Smooth muscle cell (in vitro differentiated cells): ENCODE measurements at regions not wholly inside any gene's neighbourhood (a gene's known extent, or its start where the extent isn't known, plus 50 kb on each side); places are given as distances from the start of the nearest gene placed in this dataset. TPM values are rescaled to one million over a fixed set of nuclear protein-coding genes. Genes with fewer than 3 reads are reported as not detected.

ENCODE experiments used
- DNase-seq: peaks from one replicate; lab custom pipeline; 2025; ENCODE audit not compliant: unreplicated experiment; lab: John Stamatoyannopoulos, UW
- H2AFZ ChIP-seq: fragments of 200-600 bp; sonication (generic); 2 replicates; pipeline ENCODE4 v1.6.0; 2016; ENCODE audit warnings: antibody characterized with exemption, low read depth, mild to moderate bottlenecking
- H3F3A ChIP-seq: fragments of 200-600 bp; sonication (generic); 2 replicates; pipeline ENCODE4 v1.6.0; 2017; ENCODE audit warnings: antibody characterized with exemption, low read depth
- H3K27ac ChIP-seq: fragments of 200-600 bp; sonication (generic); 2 replicates; pipeline ENCODE4 v1.5.1; 2016; ENCODE audit warnings: low read depth, mild to moderate bottlenecking
- H3K27me3 ChIP-seq: fragments of 200-600 bp; sonication (generic); 2 replicates; pipeline ENCODE4 v1.6.1; 2016; ENCODE audit warnings: low read depth, mild to moderate bottlenecking
- H3K36me3 ChIP-seq: fragments of 200-600 bp; sonication (generic); 2 replicates; pipeline ENCODE4 v1.5.1; 2016; ENCODE audit warnings: low read depth
- H3K4me1 ChIP-seq: fragments of 200-600 bp; sonication (generic); 2 replicates; pipeline ENCODE4 v1.5.1; 2016; ENCODE audit warnings: low read depth
- H3K4me2 ChIP-seq: fragments of 200-600 bp; sonication (generic); 2 replicates; pipeline ENCODE4 v1.6.0; 2016; ENCODE audit warnings: mild to moderate bottlenecking
- H3K4me3 ChIP-seq: fragments of 200-600 bp; sonication (generic); 2 replicates; pipeline ENCODE4 v1.5.1; 2016; ENCODE audit warnings: mild to moderate bottlenecking
- H3K79me2 ChIP-seq: fragments of 200-600 bp; sonication (generic); 2 replicates; pipeline ENCODE4 v1.6.0; 2016; ENCODE audit warnings: low read depth, mild to moderate bottlenecking
- H3K9ac ChIP-seq: fragments of 200-600 bp; sonication (generic); 2 replicates; pipeline ENCODE4 v1.6.0; 2016; ENCODE audit warnings: low read depth
- H3K9me3 ChIP-seq: fragments of 200-600 bp; sonication (generic); replicated peaks from 2 replicates; pipeline ENCODE4 v1.5.1; 2016; ENCODE audit warnings: low read depth
- H4K20me1 ChIP-seq: fragments of 200-600 bp; sonication (generic); 2 replicates; pipeline ENCODE4 v1.6.0; 2016; ENCODE audit warnings: low read depth
- CTCF ChIP-seq: fragments of 200-600 bp; sonication (generic); IDR thresholded peaks from 2 replicates; pipeline ENCODE4 v1.5.1; 2017; ENCODE audit warnings: borderline replicate concordance, mild to moderate bottlenecking, antibody characterized with exemption; ENCODE audit not compliant: insufficient read depth, poor library complexity, severe bottlenecking
- whole genome bisulfite sequencing: methylation state at CpG from one replicate; pipeline ENCODE4 v1.1.7; 2016; ENCODE audit warnings: low lambda C conversion rate; 5-methylcytosine and 5-hydroxymethylcytosine counted together
- small RNA-seq: library from RNA; depleted of rRNA; stranded (forward); fragments of <200 nt; gene quantifications from one replicate; pipeline ENCODE3, GENCODE V24; 2014

- no peak overlapping the region for H3K4me3 ChIP-seq
- no peaks in the 10 kb centered on the region for H3K27me3 ChIP-seq
- no peaks in the 10 kb centered on the region for H3K4me1 ChIP-seq
- no peaks in the 10 kb centered on the region for H3K79me2 ChIP-seq
- peaks cover 3% of the 10 kb centered on the region for H3F3A ChIP-seq
- 22% methylated on average over 1 of the region's 1 CpG for WGBS
- DNase-seq, result no peak
- H2AFZ ChIP-seq, result no peak overlapping the region
- no peak overlapping the region for H3K27ac ChIP-seq
- H4K20me1 ChIP-seq, result no peaks in the 10 kb centered on the region
- no peak overlapping the region for H3K4me2 ChIP-seq
- H3K9me3 ChIP-seq, result no peaks in the 10 kb centered on the region
- H3K36me3 ChIP-seq, result no peaks in the 10 kb centered on the region
- no peak for TF ChIP-seq CTCF
- H3K9ac ChIP-seq, result no peak overlapping the region
Observed at GRCh38 chrX:53746718-53747117, 60.2 kb upstream of the HUWE1 start.

GRCh38 chrX:53743244-53743643, 56.7 kb upstream of the HUWE1 start:
- no peaks in the 10 kb centered on the region for H3F3A ChIP-seq
- WGBS, result 77% methylated on average over 1 of the region's 1 CpG
- H3K9me3 ChIP-seq, result no peaks in the 10 kb centered on the region
- H2AFZ ChIP-seq, result no peak overlapping the region
- no peaks in the 10 kb centered on the region for H3K36me3 ChIP-seq
- no peaks in the 10 kb centered on the region for H3K79me2 ChIP-seq
- H3K4me3 ChIP-seq, result no peak overlapping the region
- no peak for DNase-seq
- H3K27me3 ChIP-seq, result no peaks in the 10 kb centered on the region
- H3K9ac ChIP-seq, result no peak overlapping the region
- H3K27ac ChIP-seq, result no peak overlapping the region
- no peaks in the 10 kb centered on the region for H4K20me1 ChIP-seq
- H3K4me1 ChIP-seq, result no peaks in the 10 kb centered on the region
- no peak overlapping the region for H3K4me2 ChIP-seq
- no peak for TF ChIP-seq CTCF

GRCh38 chrX:53738370-53738906, 51.9 kb upstream of the HUWE1 start:
- H3K4me2 ChIP-seq, result no peak overlapping the region
- H3K4me1 ChIP-seq, result no peaks in the 10 kb centered on the region
- no peak for TF ChIP-seq CTCF
- H2AFZ ChIP-seq, result no peak overlapping the region
- no peak overlapping the region for H3K27ac ChIP-seq
- no peaks in the 10 kb centered on the region for H3K27me3 ChIP-seq
- no peaks in the 10 kb centered on the region for H3F3A ChIP-seq
- H3K9ac ChIP-seq, result no peak overlapping the region
- no peak overlapping the region for H3K4me3 ChIP-seq
- DNase-seq, result no peak
- H3K79me2 ChIP-seq, result no peaks in the 10 kb centered on the region
- no peaks in the 10 kb centered on the region for H4K20me1 ChIP-seq
- WGBS, result 81% methylated on average over 4 of the region's 4 CpGs
- H3K9me3 ChIP-seq, result no peaks in the 10 kb centered on the region
- H3K36me3 ChIP-seq, result no peaks in the 10 kb centered on the region

Small RNAs in the stretch of these regions (small RNA-seq; reads per million reads assigned to genes)
- not detected for gene BX323845.1
- not detected for gene BX323845.2
